A549 (cell line): ENCODE measurements at regions not wholly inside any gene's neighbourhood (a gene's known extent, or its start where the extent isn't known, plus 50 kb on each side); places are given as distances from the start of the nearest gene placed in this dataset.

Experiments used
- ATAC-seq, 2 experiments: fragments of 200-7000 bp in 1 of 2; fragments of >200 bp in 1 of 2; cut with Nextera tagmentation in 1 of 2; cut with Tn5 transposase in 1 of 2; 3 replicates each; pipeline versions ENCODE4 v1.8.0 to v1.9.1; 2018 to 2020; ENCODE audit warnings: mild to moderate bottlenecking in 1 of 2, moderate library complexity in 1 of 2
- CTCF ChIA-PET: fragments of 300-600 bp; sonication (Branson Sonifier 250); formaldehyde crosslinking; extraction: SDS; loops from one replicate; lab custom pipeline; 2021; ENCODE audit warnings: antibody characterized with exemption, inconsistent platforms; lab: Yijun Ruan, JAX
- POLR2A ChIA-PET: fragments of 350-600 bp; formaldehyde crosslinking; extraction: SDS; loops from one replicate; lab custom pipeline; 2021; ENCODE audit warnings: antibody characterized with exemption, inconsistent platforms; lab: Yijun Ruan, JAX
- DNase-seq, 2 experiments: peaks; one replicate each; pipeline versions ENCODE4 v3.0.0 to v3.0.0-alpha.2; 2011 to 2016; ENCODE audit warnings: low read depth in 1 of 2, low spot score in 1 of 2
- FAIRE-seq: peaks from 2 replicates; lab custom pipeline; 2011; peaks lifted over from hg19 to GRCh38; lab: Jason Lieb, UNC
- H3K27ac ChIP-seq, 2 experiments: fragments of >200 bp; sonication (Bioruptor Twin); formaldehyde crosslinking; 3 replicates each; pipeline ENCODE4 v1.5.1; 2016 to 2017
- H3K4me1 ChIP-seq: fragments of >200 bp; sonication (Bioruptor Twin); formaldehyde crosslinking; 3 replicates; pipeline ENCODE4 v1.6.1; 2016
- H3K4me2 ChIP-seq: fragments of >200 bp; sonication (Bioruptor Twin); formaldehyde crosslinking; 3 replicates; pipeline ENCODE4 v1.6.1; 2016
- H3K4me3 ChIP-seq: fragments of >200 bp; sonication (Bioruptor Twin); formaldehyde crosslinking; 3 replicates; pipeline ENCODE4 v1.5.1; 2016
- H3K9me3 ChIP-seq: fragments of >200 bp; sonication (Bioruptor Twin); formaldehyde crosslinking; 3 replicates; pipeline ENCODE4 v1.6.1; 2016
- ATOH8 ChIP-seq: fragments of 250-450 bp; sonication (Bioruptor Pico); IDR thresholded peaks from 2 replicates; pipeline ENCODE4 v1.5.0; 2020; ENCODE audit warnings: low read depth, mild to moderate bottlenecking, moderate library complexity
- CBX8 ChIP-seq: fragments of 200-600 bp; sonication (generic); IDR thresholded peaks from 2 replicates; pipeline ENCODE4 v1.6.1; 2016
- CHD2 ChIP-seq: fragments of 150-350 bp; IDR thresholded peaks from 2 replicates; pipeline ENCODE4 v1.6.1; 2014; ENCODE audit warnings: low read length; ENCODE audit not compliant: partially characterized antibody
- ESRRA ChIP-seq: fragments of 150-350 bp; IDR thresholded peaks from 2 replicates; pipeline ENCODE4 v1.6.1; 2014; ENCODE audit warnings: mild to moderate bottlenecking, low read length, borderline replicate concordance
- FOXS1 ChIP-seq: fragments of 250-450 bp; sonication (Bioruptor Pico); IDR thresholded peaks from 2 replicates; pipeline ENCODE4 v1.5.0; 2020; ENCODE audit warnings: mild to moderate bottlenecking, moderate library complexity
- HES2 ChIP-seq: fragments of >200 bp; sonication (Bioruptor Twin); formaldehyde crosslinking; IDR thresholded peaks from 2 replicates; pipeline ENCODE4 v1.6.1; 2016
- HEYL ChIP-seq: fragments of 250-450 bp; sonication (Bioruptor Pico); IDR thresholded peaks from 2 replicates; pipeline ENCODE4 v1.8.0; 2021; ENCODE audit warnings: mild to moderate bottlenecking, moderate library complexity
- HOXB13 ChIP-seq: fragments of 250-450 bp; sonication (Bioruptor Pico); IDR thresholded peaks from 2 replicates; pipeline ENCODE4 v1.5.0; 2020; ENCODE audit warnings: low read depth, mild to moderate bottlenecking, moderate library complexity
- JUN ChIP-seq, 2 experiments: fragments of >200 bp; sonication (Bioruptor Twin); formaldehyde crosslinking; IDR thresholded peaks; 2 replicates in 1 of 2; 3 replicates in 1 of 2; pipeline ENCODE4 v1.6.1; 2016 to 2017
- JUNB ChIP-seq: fragments of >200 bp; sonication (Bioruptor Twin); formaldehyde crosslinking; IDR thresholded peaks from 2 replicates; pipeline ENCODE4 v1.6.1; 2016
- KDM1A ChIP-seq: fragments of 200-600 bp; sonication (generic); IDR thresholded peaks from 2 replicates; pipeline ENCODE4 v1.6.1; 2016; ENCODE audit warnings: low read depth, mild to moderate bottlenecking
- KDM5A ChIP-seq: fragments of 200-600 bp; sonication (generic); IDR thresholded peaks from 2 replicates; pipeline ENCODE4 v1.6.1; 2016; ENCODE audit warnings: antibody characterized with exemption, mild to moderate bottlenecking
- MAFK ChIP-seq: fragments of 450-650 bp; IDR thresholded peaks from 2 replicates; pipeline ENCODE4 v1.6.1; 2014; ENCODE audit not compliant: partially characterized antibody
- MAX ChIP-seq: IDR thresholded peaks from 2 replicates; pipeline ENCODE4 v1.6.1; 2012
- MYC ChIP-seq: IDR thresholded peaks from 2 replicates; pipeline ENCODE4 v1.6.1; 2012; ENCODE audit warnings: mild to moderate bottlenecking, inconsistent platforms, low read length, improper control_type of control experiment, borderline replicate concordance
- NR3C1 ChIP-seq: fragments of >200 bp; sonication (Bioruptor Twin); formaldehyde crosslinking; IDR thresholded peaks from 3 replicates; pipeline ENCODE4 v1.6.1; 2017
- PHF8 ChIP-seq: fragments of 200-600 bp; sonication (generic); IDR thresholded peaks from 2 replicates; pipeline ENCODE4 v1.6.1; 2016; ENCODE audit warnings: low read depth, mild to moderate bottlenecking, antibody characterized with exemption, moderate library complexity, borderline replicate concordance
- RAD21 ChIP-seq, 2 experiments: fragments of >200 bp in 1 of 2; sonication (Bioruptor Twin) in 1 of 2; formaldehyde crosslinking in 1 of 2; IDR thresholded peaks in 1 of 2; conservative IDR thresholded peaks in 1 of 2; 2 replicates in 1 of 2; 3 replicates in 1 of 2; pipeline ENCODE4 v1.6.1; 2012 to 2018; ENCODE audit warnings: inconsistent platforms in 1 of 2
- RARB ChIP-seq: fragments of 250-450 bp; sonication (Bioruptor Pico); IDR thresholded peaks from 2 replicates; pipeline ENCODE4 v1.8.0; 2021; ENCODE audit warnings: mild to moderate bottlenecking, moderate library complexity
- RFX5 ChIP-seq: fragments of 450-650 bp; IDR thresholded peaks from 2 replicates; pipeline ENCODE4 v1.7.1; 2014; ENCODE audit warnings: antibody characterized with exemption, mild to moderate bottlenecking, moderate library complexity
- RNF2 ChIP-seq: fragments of 200-600 bp; sonication (generic); IDR thresholded peaks from 2 replicates; pipeline ENCODE4 v1.6.1; 2016; ENCODE audit warnings: low read depth, mild to moderate bottlenecking, antibody characterized with exemption, moderate library complexity, borderline replicate concordance
- SREBF2 ChIP-seq: fragments of 450-650 bp; IDR thresholded peaks from 2 replicates; pipeline ENCODE4 v1.6.1; 2014; ENCODE audit warnings: mild to moderate bottlenecking, moderate library complexity
- USF2 ChIP-seq: fragments of 450-650 bp; IDR thresholded peaks from 2 replicates; pipeline ENCODE4 v1.6.1; 2014; ENCODE audit warnings: antibody characterized with exemption
- ZC3H11A ChIP-seq: fragments of 450-650 bp; IDR thresholded peaks from 2 replicates; pipeline ENCODE4 v1.6.1; 2014; ENCODE audit warnings: antibody characterized with exemption, mild to moderate bottlenecking
- WGBS: methylation state at CpG from one replicate; pipeline ENCODE4 v1.1.6; 2017; ENCODE audit errors: missing lambda C conversion rate; 5-methylcytosine and 5-hydroxymethylcytosine counted together

- Histone ChIP-seq H3K4me1 (no peaks in the 10 kb centered on the region), H3K27ac (no peak overlapping the region), H3K4me2 (no peak overlapping the region), H3K4me3 (no peak overlapping the region), H3K9me3 (no peaks in the 10 kb centered on the region)
- ChIA-PET POLR2A (no interaction called here), CTCF (no interaction called here)
- TF ChIP-seq JUNB (no peak), RNF2 (no peak)
- DNase-seq (no peak), FAIRE-seq (no peak), ATAC-seq (no peak)
- WGBS: 63% methylated on average over 4 of the region's 4 CpGs
Measured at GRCh38 chr6:129771678-129772077, 61.7 kb upstream of the ARHGAP18 start.

- CTCF ChIA-PET: interaction anchor here (1.2 kb wide), 1 partner anchor 35 kb away, joined by 3 read pairs; no protein-coding TSS in a partner anchor
- no peak for DNase-seq
- H3K4me1 ChIP-seq: no peaks in the 10 kb centered on the region
- peak overlapping the region; percentile 87 for H3K4me2 ChIP-seq
- TF ChIP-seq ATOH8: no peak
- no peak for TF ChIP-seq NR3C1
- TF ChIP-seq RFX5: no peak
- no peak for TF ChIP-seq HEYL (CRISPR knock-in tag)
- TF ChIP-seq KDM5A: no peak
- TF ChIP-seq FOXS1 (CRISPR knock-in tag): no peak
- TF ChIP-seq CHD2: no peak
- no peak for TF ChIP-seq SREBF2
- TF ChIP-seq MAFK: no peak
- TF ChIP-seq RAD21 (conservative IDR thresholded peaks at IDR 0.05 in 1 of 2, IDR thresholded peaks at IDR 0.05 in 1 of 2): no peak
- TF ChIP-seq JUNB: no peak
- TF ChIP-seq RARB (CRISPR knock-in tag): no peak
- TF ChIP-seq JUN (IDR thresholded peaks at IDR 0.05): no peak
- TF ChIP-seq, all 56 proteins: peak for 0
- WGBS: 88% methylated on average over 11 of the region's 11 CpGs
- Histone ChIP-seq H3K9me3 (no peaks in the 10 kb centered on the region), H3K27ac (no peak overlapping the region), H3K4me3 (no peak overlapping the region; the same call in 2 of the 3 replicates)
- POLR2A ChIA-PET: no interaction called here
- FAIRE-seq (no peak), ATAC-seq (no peak)
Measured at GRCh38 chr6:129767776-129768485, 58.0 kb upstream of the ARHGAP18 start.

- POLR2A ChIA-PET: no interaction called here
- H3K4me3 ChIP-seq: peak overlapping the region; percentile 43
- DNase-seq: no peak
- H3K27ac ChIP-seq: peak overlapping the region in 1 of 2 experiments; percentile 45; a peak in 1 of 6 replicates
- no peaks in the 10 kb centered on the region for H3K4me1 ChIP-seq
- FAIRE-seq: no peak
- H3K9me3 ChIP-seq: no peaks in the 10 kb centered on the region
- CTCF ChIA-PET: no interaction called here
- TF ChIP-seq MAFK: no peak
- 0 out of 2 replicates have a peak, but pooled peaks have one; percentile 31 for TF ChIP-seq MAX
- peak; percentile 66 to 76 for ATAC-seq
- peak overlapping the region; percentile 87 for H3K4me2 ChIP-seq
- WGBS: 13% methylated on average over 15 of the region's 36 CpGs
Measured at GRCh38 chr6:129766959-129767728, 57.2 kb upstream of the ARHGAP18 start.

GRCh38 chr6:129764761-129765407 lies 54.9 kb upstream of the ARHGAP18 start:
- CTCF ChIA-PET: interaction anchor here (0.6 to 2.6 kb wide), 3 partner anchors 10 to 253 kb away, joined by 4 to 8 read pairs (median 5); no protein-coding TSS in a partner anchor
- H3K9me3 ChIP-seq: no peaks in the 10 kb centered on the region
- no peak for ATAC-seq
- H3K4me2 ChIP-seq: no peak overlapping the region
- POLR2A ChIA-PET: no interaction called here
- no peak for FAIRE-seq
- no peak overlapping the region for H3K4me3 ChIP-seq
- no peaks in the 10 kb centered on the region for H3K4me1 ChIP-seq
- DNase-seq: no peak
- H3K27ac ChIP-seq: no peak overlapping the region
- 35% methylated on average over 4 of the region's 4 CpGs for WGBS
- TF ChIP-seq ESRRA (no peak), KDM1A (no peak), RNF2 (no peak), PHF8 (no peak), MYC (no peak), USF2 (no peak), HOXB13 (CRISPR knock-in tag) (no peak), HES2 (no peak), ATOH8 (no peak), ZC3H11A (no peak), CBX8 (no peak)
